Progenitor cell of endocrine pancreas (in vitro differentiated cells): ENCODE measurements at regions not wholly inside any gene's neighbourhood (a gene's known extent, or its start where the extent isn't known, plus 50 kb on each side); places are given as distances from the start of the nearest gene placed in this dataset.
A peak's percentile ranks its signal among the peaks of the same experiment; 100 is the strongest.

ENCODE experiments used
- DNase-seq: peaks from one replicate; pipeline ENCODE4 v3.0.0; 2021; ENCODE audit warnings: low spot score; ENCODE audit not compliant: unreplicated experiment
- H3K27ac Mint-ChIP-seq: 2 replicates; pipeline ENCODE4 v1.8.0; 2021; ENCODE audit warnings: mild to moderate bottlenecking, moderate library complexity, mixed read lengths
- H3K27me3 Mint-ChIP-seq: 2 replicates; pipeline ENCODE4 v1.8.0; 2021; ENCODE audit warnings: mixed read lengths
- H3K36me3 Mint-ChIP-seq: 2 replicates; pipeline ENCODE4 v1.8.0; 2022; ENCODE audit warnings: mixed read lengths; ENCODE audit not compliant: insufficient read depth
- H3K4me1 Mint-ChIP-seq: 2 replicates; pipeline ENCODE4 v1.8.0; 2021; ENCODE audit warnings: low read depth, mixed read lengths
- H3K4me3 Mint-ChIP-seq: 2 replicates; pipeline ENCODE4 v1.8.0; 2021; ENCODE audit warnings: low read depth, mild to moderate bottlenecking, moderate library complexity, mixed read lengths
- H3K9me3 Mint-ChIP-seq: 2 replicates; pipeline ENCODE4 v1.8.0; 2021; ENCODE audit warnings: low read depth, mixed read lengths
- CTCF ChIP-seq: fragments of 200-600 bp; sonication (generic); IDR thresholded peaks from one replicate; pipeline ENCODE4 v1.5.0; 2021; ENCODE audit warnings: antibody characterized with exemption, mild to moderate bottlenecking; ENCODE audit not compliant: unreplicated experiment

GRCh38 chr2:4300616-4301015, 597.2 kb downstream of the DCDC2C start:
- H3K27me3 Mint-ChIP-seq, result peaks cover 7% of the 10 kb centered on the region
- H3K4me1 Mint-ChIP-seq, result peaks cover 8% of the 10 kb centered on the region
- no peak for TF ChIP-seq CTCF
- H3K4me3 Mint-ChIP-seq, result no peak overlapping the region
- H3K27ac Mint-ChIP-seq, result no peak overlapping the region
- H3K9me3 Mint-ChIP-seq, result no peaks in the 10 kb centered on the region
- H3K36me3 Mint-ChIP-seq, result no peaks in the 10 kb centered on the region
- DNase-seq, result no peak

- Mint-ChIP-seq H3K27ac (no peak overlapping the region), H3K36me3 (no peaks in the 10 kb centered on the region), H3K9me3 (no peaks in the 10 kb centered on the region), H3K4me3 (no peak overlapping the region), H3K4me1 (no peaks in the 10 kb centered on the region), H3K27me3 (no peaks in the 10 kb centered on the region)
- DNase-seq, result no peak
- no peak for TF ChIP-seq CTCF
Measured at GRCh38 chr2:4324531-4324930, 621.2 kb downstream of the DCDC2C start.

GRCh38 chr2:4336864-4337263, 633.5 kb downstream of the DCDC2C start:
- no peak for TF ChIP-seq CTCF
- H3K4me3 Mint-ChIP-seq, result no peak overlapping the region
- peak overlapping the region; percentile 15 for H3K27ac Mint-ChIP-seq
- no peak for DNase-seq
- peaks cover 37% of the 10 kb centered on the region for H3K4me1 Mint-ChIP-seq
- H3K36me3 Mint-ChIP-seq, result no peaks in the 10 kb centered on the region
- H3K27me3 Mint-ChIP-seq, result no peaks in the 10 kb centered on the region
- peaks cover 3% of the 10 kb centered on the region for H3K9me3 Mint-ChIP-seq

DNA sequence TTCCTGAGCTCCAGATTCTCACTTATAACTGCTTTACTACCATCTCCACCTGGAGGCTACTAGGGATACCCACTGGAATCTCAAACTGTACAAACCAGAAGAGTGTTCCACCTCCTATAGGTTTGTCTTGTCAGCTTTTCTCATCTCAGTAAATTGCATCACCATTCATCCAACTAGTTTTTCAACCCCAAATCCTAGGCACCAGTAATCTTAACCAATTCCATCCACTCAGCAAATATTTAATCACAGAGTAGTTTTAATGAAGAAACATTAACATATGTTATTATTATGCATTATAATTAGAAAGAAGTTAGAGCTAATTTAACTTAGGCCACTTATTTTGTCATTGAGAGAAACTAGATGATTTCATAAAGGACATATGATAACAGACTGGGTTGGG, 635.0 kb downstream of the DCDC2C start:
- no peaks in the 10 kb centered on the region for H3K36me3 Mint-ChIP-seq
- no peak for DNase-seq
- peaks cover 7% of the 10 kb centered on the region for H3K9me3 Mint-ChIP-seq
- H3K4me1 Mint-ChIP-seq, result peaks cover 32% of the 10 kb centered on the region
- peak overlapping the region; percentile 8 for H3K27ac Mint-ChIP-seq
- no peak for TF ChIP-seq CTCF
- H3K27me3 Mint-ChIP-seq, result no peaks in the 10 kb centered on the region
- H3K4me3 Mint-ChIP-seq, result no peak overlapping the region

- no peak overlapping the region for H3K4me3 Mint-ChIP-seq
- no peaks in the 10 kb centered on the region for H3K27me3 Mint-ChIP-seq
- no peaks in the 10 kb centered on the region for H3K36me3 Mint-ChIP-seq
- no peak for DNase-seq
- no peak overlapping the region for H3K27ac Mint-ChIP-seq
- H3K4me1 Mint-ChIP-seq, result peaks cover 19% of the 10 kb centered on the region
- H3K9me3 Mint-ChIP-seq, result peaks cover 7% of the 10 kb centered on the region
- no peak for TF ChIP-seq CTCF
Measured at GRCh38 chr2:4340536-4340935, 637.2 kb downstream of the DCDC2C start.
